HFF-Myc (cell line): ENCODE measurements at regions not wholly inside any gene's neighbourhood (a gene's known extent, or its start where the extent isn't known, plus 50 kb on each side); places are given as distances from the start of the nearest gene placed in this dataset.
A peak's percentile ranks its signal among the peaks of the same experiment; 100 is the strongest.

ENCODE experiments used
- DNase-seq: peaks from one replicate; pipeline ENCODE4 v3.0.0-alpha.2; 2011; ENCODE audit warnings: low read depth; ENCODE audit errors: extremely low read depth
- H3K4me3 ChIP-seq: replicated peaks from 2 replicates; pipeline ENCODE4 v1.5.1; 2011; ENCODE audit warnings: low read depth, mild to moderate bottlenecking, control low read depth, low read length
- CTCF ChIP-seq: IDR thresholded peaks from 2 replicates; pipeline ENCODE4 v1.5.1; 2012; ENCODE audit warnings: mild to moderate bottlenecking, low read depth, low read length, control low read depth; ENCODE audit errors: missing control alignments

- no peak overlapping the region for H3K4me3 ChIP-seq
- peak; percentile 53 for TF ChIP-seq CTCF
- no peak for DNase-seq
Observed at GRCh38 chr6:10465629-10466499, 51.0 kb upstream of the TFAP2A start.
